Suprapubic skin (tissue), 3 donors: ENCODE measurements at regions not wholly inside any gene's neighbourhood (a gene's known extent, or its start where the extent isn't known, plus 50 kb on each side); places are given as distances from the start of the nearest gene placed in this dataset.
"Not testable (repeated sequence)": the region's sequence is repeated elsewhere in the genome, so short reads cannot be mapped to it uniquely, and the experiment has no call there.

Source experiments
- CTCF ChIP-seq, 2 donors: fragments of 200-600 bp in 1 of 2; fragments of 450-650 bp in 1 of 2; sonication (generic) in 1 of 2; IDR thresholded peaks; one replicate each; pipeline ENCODE4 v1.5.1; 2016 to 2019; ENCODE audit warnings: antibody characterized with exemption in 2 of 2, mild to moderate bottlenecking in 1 of 2, moderate library complexity in 1 of 2
- POLR2A ChIP-seq, 2 donors: fragments of 450-650 bp; IDR thresholded peaks; one replicate each; pipeline ENCODE4 v1.6.1; 2017; ENCODE audit warnings: antibody characterized with exemption in 2 of 2, mild to moderate bottlenecking in 2 of 2, moderate library complexity in 2 of 2

GRCh38 chr10:21418981-21419576 is 106.4 kb downstream of the SKIDA1 start:
- not testable (repeated sequence) for TF ChIP-seq CTCF, POLR2A (IDR thresholded peaks at IDR 0.05)
